NCI-H526 treated with DMSO at 0.1 percent for 48 hours (cell line): ENCODE measurements at regions not wholly inside any gene's neighbourhood (a gene's known extent, or its start where the extent isn't known, plus 50 kb on each side); places are given as distances from the start of the nearest gene placed in this dataset.

Experiments
- DNase-seq: peaks from one replicate; lab custom pipeline; 2025; lab: John Stamatoyannopoulos, UW

GRCh38 chr22:49238181-49239141, 589.2 kb downstream of the BRD1 start:
- no peak for DNase-seq

- DNase-seq, result no peak
Observed at GRCh38 chr22:49237703-49238102, 590.0 kb downstream of the BRD1 start.

DNA sequence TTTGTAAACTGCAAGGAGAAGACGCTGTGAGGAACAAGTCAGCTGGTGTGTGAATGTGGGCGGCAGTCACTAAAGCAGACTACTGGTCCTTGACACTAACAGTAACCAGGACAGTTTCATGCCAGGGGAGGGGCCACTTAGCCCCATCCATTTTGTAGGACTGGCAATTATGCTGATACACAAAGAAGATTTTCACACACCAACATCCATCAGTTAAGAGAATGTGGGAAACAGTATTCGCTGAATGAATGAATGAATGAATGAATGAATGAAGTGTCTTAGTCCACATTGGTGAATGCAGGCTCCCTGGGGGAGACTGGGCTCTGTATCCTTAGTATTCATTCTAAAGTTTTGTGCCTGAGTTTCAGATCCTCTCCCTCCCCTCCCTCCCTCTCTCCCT, 590.4 kb downstream of the BRD1 start:
- DNase-seq, result no peak

- DNase-seq, result no peak
Observed at GRCh38 chr22:49236541-49237075, 591.1 kb downstream of the BRD1 start.

DNA sequence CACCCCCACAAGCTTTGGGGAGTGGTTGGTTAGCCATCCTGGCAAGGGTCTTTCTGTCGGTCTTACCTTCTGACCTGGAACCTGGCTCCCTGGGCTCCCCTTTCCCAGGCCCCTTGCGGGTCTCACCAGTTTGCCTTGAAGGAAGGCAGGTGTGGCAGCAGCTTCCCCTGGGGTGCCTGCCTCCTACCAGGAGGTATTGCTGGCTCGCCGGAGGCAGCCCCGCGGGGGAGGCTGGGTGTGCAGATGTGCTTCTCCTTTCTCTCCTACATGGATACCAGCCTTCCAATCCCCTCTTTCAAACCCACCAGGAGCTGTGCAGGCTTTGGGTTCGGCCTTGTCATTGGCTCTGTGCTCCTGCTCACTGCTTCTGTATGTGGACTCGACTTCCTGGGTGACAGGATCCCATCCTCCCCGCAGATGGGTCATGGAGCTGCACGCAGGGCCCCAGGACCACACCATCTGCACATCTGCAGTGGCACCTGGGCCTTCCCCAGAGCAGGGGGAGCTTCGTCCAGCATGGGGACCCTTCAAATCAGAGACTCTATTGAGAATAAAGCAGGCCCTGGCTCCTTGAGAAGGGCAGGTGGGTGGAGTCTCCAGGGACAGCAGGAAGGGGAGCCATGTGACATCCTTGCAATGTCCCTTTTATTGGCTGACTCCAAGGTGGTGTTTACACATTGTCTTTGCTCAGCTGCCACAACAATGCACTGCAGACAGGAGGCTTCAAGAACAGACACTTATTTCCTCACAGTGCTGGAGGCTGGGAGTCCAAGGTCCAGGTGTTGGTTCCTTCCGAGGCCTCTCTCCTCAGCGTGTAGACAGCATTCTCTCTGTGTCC, 592.0 kb downstream of the BRD1 start:
- no peak for DNase-seq

DNA sequence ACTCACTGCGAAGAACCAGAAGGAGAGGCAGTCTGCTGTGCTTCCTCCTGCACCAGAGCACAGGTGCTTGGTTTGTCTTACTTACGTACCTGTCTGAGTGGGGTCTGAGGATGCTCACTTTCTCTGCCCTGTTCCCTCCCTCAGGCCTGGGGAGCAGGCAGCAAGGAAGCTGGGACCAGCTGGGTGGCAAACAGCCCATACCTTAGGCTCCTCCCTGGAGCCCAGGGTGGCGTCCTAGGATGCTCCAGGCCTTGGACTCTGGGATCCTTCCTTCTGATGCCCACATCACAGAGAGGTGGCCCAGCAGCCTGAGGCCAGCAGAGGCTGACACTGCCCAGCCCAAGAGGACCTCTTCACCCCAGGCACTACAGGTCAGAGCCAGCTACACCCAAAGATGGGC, 593.2 kb downstream of the BRD1 start:
- DNase-seq, result no peak

DNA sequence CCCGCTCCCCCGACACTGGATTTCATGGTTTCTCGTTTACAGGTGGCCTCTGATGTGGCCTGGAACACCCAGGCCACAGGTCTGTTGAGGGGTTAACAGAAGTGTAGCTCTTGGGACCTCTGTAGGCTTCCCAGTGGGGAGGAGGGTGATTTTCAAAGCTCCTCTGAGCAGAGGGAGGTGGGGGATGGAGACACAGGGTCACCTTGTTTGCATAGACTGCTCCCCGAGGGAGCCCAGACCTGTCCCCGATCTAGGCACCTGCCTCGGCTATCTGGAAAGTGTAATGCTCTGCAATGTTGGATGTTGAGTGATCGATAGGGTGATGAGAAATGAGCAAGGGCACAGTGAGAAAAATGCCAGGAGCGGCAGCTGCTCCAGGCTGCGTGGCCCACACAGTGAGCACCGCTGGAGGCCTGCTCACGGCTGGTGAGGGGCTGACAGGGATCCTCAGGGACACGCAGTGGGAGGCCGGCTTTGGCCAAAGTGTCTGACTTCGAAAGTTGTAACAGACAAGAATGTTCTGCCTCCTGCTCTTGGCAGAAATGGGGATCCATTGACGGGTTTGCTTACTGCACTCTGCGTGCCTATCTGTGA, 594.1 kb downstream of the BRD1 start:
- no peak for DNase-seq

DNA sequence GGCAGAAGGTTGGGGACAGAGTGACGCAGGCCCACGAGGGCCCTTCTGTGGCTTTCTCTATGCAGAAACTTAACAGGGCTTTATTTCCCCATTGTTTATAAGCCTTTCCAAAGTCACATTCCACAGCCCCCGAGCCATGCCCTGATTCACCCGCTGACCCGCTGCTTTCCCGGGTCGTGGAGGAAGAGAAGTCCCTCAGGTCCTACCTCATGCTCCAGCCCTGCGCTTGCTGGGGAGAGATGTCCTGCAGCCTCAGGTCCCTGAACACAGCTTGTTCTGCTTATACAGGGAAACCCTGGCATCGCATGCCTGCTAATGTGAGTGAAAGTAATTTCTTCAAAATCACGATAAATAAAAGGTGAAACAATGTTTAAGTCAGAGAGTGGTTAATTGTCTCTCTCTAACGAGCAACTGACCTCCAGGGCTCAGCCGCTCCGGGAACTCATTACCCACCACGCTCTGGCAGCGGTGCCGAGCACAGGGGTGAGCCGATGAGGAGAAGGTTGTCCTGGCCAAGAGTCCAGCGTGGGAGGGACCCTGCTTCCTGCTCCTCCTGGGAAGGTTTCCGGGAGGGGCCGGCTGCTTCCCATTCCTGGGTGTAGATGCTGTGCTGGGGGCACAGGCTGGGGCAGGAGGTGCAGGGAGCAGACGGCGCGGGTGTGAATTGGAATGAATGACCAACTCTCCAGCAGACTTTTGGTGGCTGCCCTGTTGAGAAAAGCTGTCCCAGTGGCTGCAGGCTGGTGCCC, 595.2 kb downstream of the BRD1 start:
- no peak for DNase-seq

- DNase-seq, result no peak
Observed at GRCh38 chr22:49230194-49230577, 597.5 kb downstream of the BRD1 start.

- DNase-seq, result no peak
Observed at GRCh38 chr22:49229483-49230193, 598.0 kb downstream of the BRD1 start.

DNA sequence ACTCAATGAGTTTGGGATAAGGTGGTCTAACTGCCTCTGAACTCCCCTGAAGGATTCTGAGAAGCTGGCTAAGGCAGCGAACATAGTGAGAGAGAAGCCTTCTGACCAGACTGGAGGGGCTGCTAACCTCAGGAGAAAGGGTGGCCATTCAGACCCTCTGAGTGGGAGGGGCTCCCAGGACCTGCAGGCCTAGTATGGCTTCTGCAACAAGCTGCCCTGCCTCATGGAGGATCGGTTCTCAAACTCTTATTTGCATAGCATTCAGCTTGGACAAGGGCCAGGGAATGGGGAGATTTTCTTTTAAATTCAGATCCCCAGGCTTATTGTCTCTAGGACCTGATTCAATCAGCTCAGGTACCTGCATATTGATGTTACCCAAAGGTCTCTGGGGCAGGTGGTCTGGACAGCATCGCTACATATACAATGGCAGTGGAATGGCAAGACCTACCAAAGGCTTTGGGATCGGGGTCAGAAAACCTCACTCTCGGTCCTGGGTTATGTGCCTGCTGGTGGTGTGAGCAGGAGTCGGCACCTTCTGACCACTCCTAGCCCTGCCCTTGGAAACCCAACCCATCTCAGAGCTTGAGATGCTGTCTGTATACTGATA, 599.1 kb downstream of the BRD1 start:
- no peak for DNase-seq

DNA sequence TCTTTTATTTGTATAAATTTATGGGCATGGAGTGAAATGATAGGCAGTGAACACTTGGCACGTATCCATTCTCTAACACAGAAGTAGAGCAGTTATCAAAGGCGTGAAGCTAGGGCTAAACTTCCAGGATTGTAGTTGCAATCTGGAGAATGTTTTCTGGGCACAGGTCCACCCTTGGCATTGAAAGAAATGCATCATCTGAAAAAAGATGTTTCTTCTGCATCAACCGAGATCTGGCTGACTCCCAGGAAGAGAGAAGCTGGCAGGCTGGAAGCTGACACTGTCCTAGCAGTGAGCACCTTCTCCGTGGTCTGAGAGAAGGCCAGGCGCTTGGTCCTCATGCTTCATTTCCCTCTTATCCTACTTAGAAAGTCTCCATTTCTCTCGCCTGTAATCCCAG, 600.0 kb downstream of the BRD1 start:
- DNase-seq, result no peak

GRCh38 chr22:49226096-49226495, 601.6 kb downstream of the BRD1 start:
- DNase-seq, result no peak

- no peak for DNase-seq
Observed at GRCh38 chr22:49224243-49224642, 603.4 kb downstream of the BRD1 start.

DNA sequence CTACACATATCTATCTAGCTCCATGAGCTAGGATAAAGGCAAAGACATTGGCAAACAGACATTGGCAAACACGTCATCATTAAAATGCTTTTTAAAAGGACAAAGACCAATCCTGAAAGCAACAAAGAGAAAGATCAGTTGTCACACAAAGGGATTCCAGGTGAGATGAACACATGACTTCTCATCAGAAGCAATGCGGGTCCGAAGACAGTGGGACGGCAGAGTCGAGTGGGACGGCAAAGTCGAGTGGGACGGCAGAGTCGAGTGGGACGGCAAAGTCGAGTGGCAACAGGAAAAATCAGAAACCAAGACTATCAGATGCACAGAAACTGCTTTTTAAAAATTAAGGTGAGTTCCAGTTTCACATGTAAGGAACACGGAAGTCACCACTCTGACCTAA, 609.5 kb downstream of the BRD1 start:
- DNase-seq, result no peak

- DNase-seq, result no peak
Observed at GRCh38 chr22:49216579-49216978, 611.1 kb downstream of the BRD1 start.

DNA sequence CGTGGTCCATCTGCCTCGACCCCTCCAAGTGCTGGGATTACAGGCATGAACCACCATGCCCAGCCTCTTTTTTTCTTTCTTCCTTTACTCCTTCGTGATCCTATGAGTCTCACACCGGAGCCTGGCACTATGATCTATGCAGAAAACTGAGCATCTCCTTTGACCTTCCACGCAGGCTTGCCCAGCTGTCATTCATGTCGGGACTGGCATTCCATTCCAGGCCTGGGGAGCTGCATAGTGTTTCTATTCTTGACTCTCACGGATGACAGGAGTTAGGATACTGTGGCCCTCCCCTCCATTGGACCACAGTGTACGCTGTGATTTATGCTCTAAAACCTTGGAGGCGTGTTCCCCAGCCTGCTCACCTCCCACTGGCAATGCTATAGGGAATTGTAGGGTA, 611.8 kb downstream of the BRD1 start:
- no peak for DNase-seq

- DNase-seq, result no peak
Observed at GRCh38 chr22:49214976-49215375, 612.7 kb downstream of the BRD1 start.

DNA sequence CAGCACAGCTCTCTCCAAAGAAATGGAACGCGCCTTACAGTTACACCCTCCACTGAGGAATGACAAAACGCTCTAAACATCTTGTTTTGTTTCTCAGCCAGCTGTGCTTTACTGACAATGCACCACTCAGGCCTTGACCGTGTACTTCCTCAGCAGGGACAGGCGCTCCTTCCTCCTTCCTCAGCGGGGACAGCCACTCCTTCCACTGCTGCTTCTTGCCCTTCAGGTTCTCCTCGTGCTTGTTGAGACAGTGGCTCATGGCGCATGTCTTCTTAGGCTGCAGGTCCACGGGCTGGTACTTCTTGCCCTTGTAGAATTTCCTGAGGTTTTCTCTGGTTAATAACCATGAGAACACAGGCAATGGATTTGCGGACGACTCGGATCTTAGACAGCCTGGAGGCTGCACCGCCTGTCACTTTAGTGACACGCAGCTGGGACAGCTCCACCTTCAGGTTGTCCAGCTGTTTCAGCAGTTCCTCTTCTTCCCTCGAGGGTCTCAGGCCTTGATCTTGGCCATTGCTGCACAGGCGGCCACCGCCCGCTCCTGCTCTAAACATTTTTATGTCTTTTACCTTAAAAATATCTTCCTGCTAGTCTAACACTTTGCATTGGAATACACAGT, 613.8 kb downstream of the BRD1 start:
- no peak for DNase-seq

DNA sequence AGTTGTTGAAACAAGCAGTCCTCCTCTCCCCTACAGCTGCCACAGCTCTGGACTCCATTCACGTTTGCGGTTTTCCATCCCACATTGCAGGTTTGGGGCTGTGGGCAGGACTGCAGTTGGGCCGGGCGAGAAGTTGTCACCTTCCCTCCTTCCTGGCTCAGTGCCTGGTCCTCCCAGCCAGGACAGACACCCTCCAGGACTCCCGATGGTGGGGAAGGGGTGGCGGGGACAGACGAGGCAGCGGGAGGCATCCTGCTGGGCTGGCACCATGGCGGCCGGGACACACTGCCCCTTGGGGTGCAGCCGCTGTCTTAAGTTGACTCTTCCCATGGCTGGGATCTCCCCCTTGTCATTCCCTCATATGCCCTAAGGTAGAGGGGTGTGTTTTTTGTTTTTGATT, 615.2 kb downstream of the BRD1 start:
- DNase-seq, result no peak
